ENCODE measurements at regions not wholly inside any gene's neighbourhood (a gene's known extent, or its start where the extent isn't known, plus 50 kb on each side); places are given as distances from the start of the nearest gene placed in this dataset.
A peak's percentile ranks its signal among the peaks of the same experiment; 100 is the strongest.

GRCh38 chrX:39616731-39617130 is 481.0 kb downstream of the BCOR start:
- Mint-ChIP-seq H3K4me1 (ENCODE audit: low read depth, unreplicated experiment) (peaks cover 45% of the 10 kb centered on the region), H3K36me3 (ENCODE audit: insufficient read depth, unreplicated experiment) (peaks cover 8% of the 10 kb centered on the region), H3K27ac (ENCODE audit: unreplicated experiment) (no peak overlapping the region), H3K4me3 (ENCODE audit: low read depth, unreplicated experiment) (no peak overlapping the region), H3K9me3 (ENCODE audit: low read depth, unreplicated experiment) (peaks cover 9% of the 10 kb centered on the region), H3K27me3 (ENCODE audit: unreplicated experiment) (peaks cover 37% of the 10 kb centered on the region)
- intact Hi-C loops (cut with micrococcal nuclease; ENCODE audit: unreplicated experiment): no loop called here
- no TSS peak for BruUV-seq (replicated peaks)
- TF ChIP-seq, protein P1, sequence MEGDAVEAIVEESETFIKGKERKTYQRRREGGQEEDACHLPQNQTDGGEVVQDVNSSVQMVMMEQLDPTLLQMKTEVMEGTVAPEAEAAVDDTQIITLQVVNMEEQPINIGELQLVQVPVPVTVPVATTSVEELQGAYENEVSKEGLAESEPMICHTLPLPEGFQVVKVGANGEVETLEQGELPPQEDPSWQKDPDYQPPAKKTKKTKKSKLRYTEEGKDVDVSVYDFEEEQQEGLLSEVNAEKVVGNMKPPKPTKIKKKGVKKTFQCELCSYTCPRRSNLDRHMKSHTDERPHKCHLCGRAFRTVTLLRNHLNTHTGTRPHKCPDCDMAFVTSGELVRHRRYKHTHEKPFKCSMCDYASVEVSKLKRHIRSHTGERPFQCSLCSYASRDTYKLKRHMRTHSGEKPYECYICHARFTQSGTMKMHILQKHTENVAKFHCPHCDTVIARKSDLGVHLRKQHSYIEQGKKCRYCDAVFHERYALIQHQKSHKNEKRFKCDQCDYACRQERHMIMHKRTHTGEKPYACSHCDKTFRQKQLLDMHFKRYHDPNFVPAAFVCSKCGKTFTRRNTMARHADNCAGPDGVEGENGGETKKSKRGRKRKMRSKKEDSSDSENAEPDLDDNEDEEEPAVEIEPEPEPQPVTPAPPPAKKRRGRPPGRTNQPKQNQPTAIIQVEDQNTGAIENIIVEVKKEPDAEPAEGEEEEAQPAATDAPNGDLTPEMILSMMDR (IDR thresholded peaks at IDR 0.05; ENCODE audit: unreplicated experiment): no peak
- CTCF ChIA-PET: no interaction called here
- no peak for DNase-seq

GRCh38 chrX:39618178-39618577 is 479.6 kb downstream of the BCOR start:
- TF ChIP-seq, protein P1 (IDR thresholded peaks at IDR 0.05; ENCODE audit: unreplicated experiment): no peak
- Mint-ChIP-seq H3K36me3 (ENCODE audit: insufficient read depth, unreplicated experiment) (peaks cover 8% of the 10 kb centered on the region), H3K4me3 (ENCODE audit: low read depth, unreplicated experiment) (no peak overlapping the region), H3K9me3 (ENCODE audit: low read depth, unreplicated experiment) (peaks cover 12% of the 10 kb centered on the region), H3K27me3 (ENCODE audit: unreplicated experiment) (peaks cover 31% of the 10 kb centered on the region), H3K4me1 (ENCODE audit: low read depth, unreplicated experiment) (peaks cover 40% of the 10 kb centered on the region), H3K27ac (ENCODE audit: unreplicated experiment) (no peak overlapping the region)
- no peak for DNase-seq
- CTCF ChIA-PET: no interaction called here
- intact Hi-C loops (cut with micrococcal nuclease; ENCODE audit: unreplicated experiment): no loop called here
- BruUV-seq (replicated peaks): no TSS peak

- Mint-ChIP-seq H3K36me3 (ENCODE audit: insufficient read depth, unreplicated experiment) (no peaks in the 10 kb centered on the region), H3K4me1 (ENCODE audit: low read depth, unreplicated experiment) (peaks cover 27% of the 10 kb centered on the region), H3K27me3 (ENCODE audit: unreplicated experiment) (peaks cover 19% of the 10 kb centered on the region), H3K27ac (ENCODE audit: unreplicated experiment) (no peak overlapping the region), H3K9me3 (ENCODE audit: low read depth, unreplicated experiment) (peaks cover 12% of the 10 kb centered on the region), H3K4me3 (ENCODE audit: low read depth, unreplicated experiment) (no peak overlapping the region)
- DNase-seq: peak; percentile 56
- CTCF ChIA-PET: no interaction called here
- no TSS peak for BruUV-seq (replicated peaks)
- TF ChIP-seq, protein P1 (IDR thresholded peaks at IDR 0.05; ENCODE audit: unreplicated experiment): no peak
- intact Hi-C loops (cut with micrococcal nuclease; ENCODE audit: unreplicated experiment): no loop called here
These were observed 478.4 kb downstream of the BCOR start for GRCh38 chrX:39619182-39620009.

DNA sequence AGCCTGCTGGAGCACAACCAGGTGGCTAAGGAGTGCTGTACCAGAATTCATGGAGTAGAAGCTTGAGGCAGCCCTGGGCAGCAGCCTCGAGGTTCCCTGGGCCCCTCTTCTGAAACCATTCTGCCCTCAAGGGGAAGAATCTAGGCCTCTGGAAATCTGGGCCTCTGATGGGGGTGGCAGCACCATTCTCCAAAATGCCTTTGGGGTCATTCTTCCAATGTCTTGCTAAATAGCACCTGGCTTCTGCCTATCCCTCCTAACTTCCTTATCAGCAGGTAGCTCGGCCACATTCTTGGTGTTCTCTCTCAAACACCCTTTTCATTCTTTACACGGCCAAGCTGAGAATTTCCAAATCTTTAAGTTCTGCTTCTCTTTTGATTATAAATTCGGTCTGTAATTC is 473.6 kb downstream of the BCOR start:
- no TSS peak for BruUV-seq (replicated peaks)
- Mint-ChIP-seq H3K4me1 (ENCODE audit: low read depth, unreplicated experiment) (peaks cover 10% of the 10 kb centered on the region), H3K9me3 (ENCODE audit: low read depth, unreplicated experiment) (peaks cover 6% of the 10 kb centered on the region), H3K27me3 (ENCODE audit: unreplicated experiment) (peaks cover 11% of the 10 kb centered on the region), H3K36me3 (ENCODE audit: insufficient read depth, unreplicated experiment) (no peaks in the 10 kb centered on the region), H3K4me3 (ENCODE audit: low read depth, unreplicated experiment) (no peak overlapping the region), H3K27ac (ENCODE audit: unreplicated experiment) (no peak overlapping the region)
- TF ChIP-seq, protein P1 (IDR thresholded peaks at IDR 0.05; ENCODE audit: unreplicated experiment): no peak
- intact Hi-C loops (cut with micrococcal nuclease; ENCODE audit: unreplicated experiment): no loop called here
- CTCF ChIA-PET: no interaction called here
- no peak for DNase-seq

Data from Calu3 (cell line).